ENCODE measurements at regions not wholly inside any gene's neighbourhood (a gene's known extent, or its start where the extent isn't known, plus 50 kb on each side); places are given as distances from the start of the nearest gene placed in this dataset.

DNA sequence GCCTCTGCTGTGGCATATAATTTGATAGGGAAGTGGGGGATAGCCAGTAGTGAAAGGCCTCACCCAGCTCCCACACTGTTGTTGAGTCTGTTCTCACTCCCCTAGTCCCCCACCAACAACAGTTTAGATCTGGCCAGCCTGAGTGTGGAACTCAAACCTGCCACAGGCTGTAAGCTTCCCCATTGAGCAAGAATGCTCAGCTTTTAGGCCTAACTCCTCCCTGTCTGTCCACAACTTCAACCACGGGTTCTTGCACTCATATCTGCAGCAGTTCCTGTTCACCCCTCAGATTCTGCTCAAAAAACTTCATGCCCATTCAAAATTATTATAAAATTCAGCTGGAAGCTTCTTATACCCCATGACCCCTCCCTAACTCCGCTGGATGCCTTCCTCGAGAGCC, 975.1 kb downstream of the NSUN3 start:
- intact Hi-C loops (cut with DNase I) = no loop called here
- Histone ChIP-seq H3K27me3 (no peaks in the 10 kb centered on the region), H3K4me1 (no peaks in the 10 kb centered on the region), H3K4me3 (no peak overlapping the region), H3K9ac (ENCODE audit: low read depth in 2 of 2, low read length in 2 of 2) (no peak overlapping the region), H3K36me3 (no peaks in the 10 kb centered on the region), H3K27ac (no peak overlapping the region), H3K9me3 (no peaks in the 10 kb centered on the region)
- DNase-seq = no peak
- TF ChIP-seq, protein P1, sequence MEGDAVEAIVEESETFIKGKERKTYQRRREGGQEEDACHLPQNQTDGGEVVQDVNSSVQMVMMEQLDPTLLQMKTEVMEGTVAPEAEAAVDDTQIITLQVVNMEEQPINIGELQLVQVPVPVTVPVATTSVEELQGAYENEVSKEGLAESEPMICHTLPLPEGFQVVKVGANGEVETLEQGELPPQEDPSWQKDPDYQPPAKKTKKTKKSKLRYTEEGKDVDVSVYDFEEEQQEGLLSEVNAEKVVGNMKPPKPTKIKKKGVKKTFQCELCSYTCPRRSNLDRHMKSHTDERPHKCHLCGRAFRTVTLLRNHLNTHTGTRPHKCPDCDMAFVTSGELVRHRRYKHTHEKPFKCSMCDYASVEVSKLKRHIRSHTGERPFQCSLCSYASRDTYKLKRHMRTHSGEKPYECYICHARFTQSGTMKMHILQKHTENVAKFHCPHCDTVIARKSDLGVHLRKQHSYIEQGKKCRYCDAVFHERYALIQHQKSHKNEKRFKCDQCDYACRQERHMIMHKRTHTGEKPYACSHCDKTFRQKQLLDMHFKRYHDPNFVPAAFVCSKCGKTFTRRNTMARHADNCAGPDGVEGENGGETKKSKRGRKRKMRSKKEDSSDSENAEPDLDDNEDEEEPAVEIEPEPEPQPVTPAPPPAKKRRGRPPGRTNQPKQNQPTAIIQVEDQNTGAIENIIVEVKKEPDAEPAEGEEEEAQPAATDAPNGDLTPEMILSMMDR (IDR thresholded peaks at IDR 0.05) = no peak

- Histone ChIP-seq H3K27ac (no peak overlapping the region), H3K27me3 (no peaks in the 10 kb centered on the region), H3K9me3 (no peaks in the 10 kb centered on the region), H3K4me3 (no peak overlapping the region), H3K36me3 (no peaks in the 10 kb centered on the region), H3K4me1 (no peaks in the 10 kb centered on the region), H3K9ac (ENCODE audit: low read depth in 2 of 2, low read length in 2 of 2) (no peak overlapping the region)
- no peak for DNase-seq
- TF ChIP-seq, protein P1 (IDR thresholded peaks at IDR 0.05) = no peak
- intact Hi-C loops (cut with DNase I) = no loop called here
Observed at GRCh38 chr3:95044101-95044500, 981.2 kb downstream of the NSUN3 start.

- no peak overlapping the region for H3K9ac ChIP-seq (ENCODE audit: low read depth in 2 of 2, low read length in 2 of 2)
- no peaks in the 10 kb centered on the region for H3K36me3 ChIP-seq
- no peaks in the 10 kb centered on the region for H3K4me1 ChIP-seq
- no peaks in the 10 kb centered on the region for H3K9me3 ChIP-seq
- DNase-seq = no peak
- H3K27me3 ChIP-seq = no peaks in the 10 kb centered on the region
- no peak overlapping the region for H3K4me3 ChIP-seq
- no peak overlapping the region for H3K27ac ChIP-seq
- intact Hi-C loops (cut with DNase I) = no loop called here
- TF ChIP-seq, protein P1 (IDR thresholded peaks at IDR 0.05) = no peak
Observed at GRCh38 chr3:95048564-95048963, 985.7 kb downstream of the NSUN3 start.

DNA sequence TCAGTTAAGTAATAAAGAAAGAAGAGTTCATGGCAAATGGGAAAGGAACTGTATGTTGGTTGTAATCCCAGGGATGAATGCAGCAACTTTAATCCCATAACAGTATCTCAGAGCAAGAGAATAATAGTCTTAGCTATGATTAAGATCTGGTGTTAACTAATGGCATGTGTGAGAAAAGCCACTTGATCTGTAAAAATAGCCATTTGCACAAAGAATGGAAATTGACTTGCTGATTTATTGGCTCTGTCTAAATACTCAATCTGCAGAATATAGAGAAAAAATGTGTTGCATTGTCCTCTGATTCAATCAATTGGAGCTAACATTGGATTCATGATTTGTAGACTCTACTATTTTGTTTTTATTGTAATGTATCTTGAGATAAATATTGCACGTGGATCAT, 987.0 kb downstream of the NSUN3 start:
- Histone ChIP-seq H3K4me3 (no peak overlapping the region), H3K27me3 (no peaks in the 10 kb centered on the region), H3K4me1 (no peaks in the 10 kb centered on the region), H3K36me3 (no peaks in the 10 kb centered on the region), H3K27ac (no peak overlapping the region), H3K9me3 (no peaks in the 10 kb centered on the region), H3K9ac (ENCODE audit: low read depth in 2 of 2, low read length in 2 of 2) (no peak overlapping the region)
- intact Hi-C loops (cut with DNase I) = no loop called here
- no peak for DNase-seq
- TF ChIP-seq, protein P1 (IDR thresholded peaks at IDR 0.05) = no peak

- Histone ChIP-seq H3K36me3 (no peaks in the 10 kb centered on the region), H3K27me3 (no peaks in the 10 kb centered on the region)
- intact Hi-C loops (cut with DNase I) = no loop called here
Observed at GRCh38 chr3:95055288-95055687, 992.4 kb downstream of the NSUN3 start.

More at GRCh38 chr3:95055288-95055687, 992.4 kb downstream of the NSUN3 start:
- no peak overlapping the region for H3K9ac ChIP-seq (ENCODE audit: low read depth in 2 of 2, low read length in 2 of 2)
- no peak overlapping the region for H3K4me3 ChIP-seq
- H3K9me3 ChIP-seq = no peaks in the 10 kb centered on the region
- H3K4me1 ChIP-seq = no peaks in the 10 kb centered on the region
- no peak for DNase-seq
- TF ChIP-seq, protein P1 (IDR thresholded peaks at IDR 0.05) = no peak
- H3K27ac ChIP-seq = no peak overlapping the region
